GM10248 (cell line): ENCODE measurements at regions not wholly inside any gene's neighbourhood (a gene's known extent, or its start where the extent isn't known, plus 50 kb on each side); places are given as distances from the start of the nearest gene placed in this dataset.

ENCODE experiments used
- CTCF ChIA-PET: fragments of 300-600 bp; sonication (Branson Sonifier 250); formaldehyde crosslinking; extraction: SDS; loops from one replicate; lab custom pipeline; 2021; ENCODE audit warnings: antibody characterized with exemption; lab: Yijun Ruan, JAX
- POLR2A ChIA-PET: fragments of 350-650 bp; sonication (Branson Sonifier 250); formaldehyde crosslinking; extraction: SDS; loops from one replicate; lab custom pipeline; 2020; ENCODE audit warnings: antibody characterized with exemption; lab: Yijun Ruan, JAX
- DNase-seq: peaks from one replicate; pipeline ENCODE4 v3.0.0; 2012; ENCODE audit errors: extremely low spot score
- TF ChIP-seq, protein P1 (sequence below): IDR thresholded peaks from 2 replicates; pipeline ENCODE4 v1.5.1; 2012; ENCODE audit warnings: mild to moderate bottlenecking, low read depth; ENCODE audit errors: extremely low read depth, missing control alignments, control extremely low read depth

DNA sequence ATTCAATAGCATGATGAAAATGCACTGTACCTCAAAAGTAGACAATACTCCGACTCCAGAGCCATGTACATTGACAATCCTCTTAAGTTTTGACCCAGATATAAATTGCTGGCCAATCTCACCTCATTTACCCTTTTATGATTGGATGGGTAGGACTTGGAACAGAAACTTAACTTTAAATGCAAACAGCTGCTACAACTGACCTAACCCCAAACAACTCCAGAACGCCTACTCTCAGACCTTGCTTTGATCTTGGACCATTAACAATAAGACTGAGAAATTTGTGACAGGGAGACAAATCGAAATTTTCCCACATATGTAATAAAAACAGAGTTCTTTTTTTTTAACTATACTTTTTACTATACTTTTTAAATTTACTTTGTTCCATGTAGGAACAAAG lies 200.5 kb upstream of the MCHR2 start:
- POLR2A ChIA-PET, result no interaction called here
- CTCF ChIA-PET, result no interaction called here

DNA sequence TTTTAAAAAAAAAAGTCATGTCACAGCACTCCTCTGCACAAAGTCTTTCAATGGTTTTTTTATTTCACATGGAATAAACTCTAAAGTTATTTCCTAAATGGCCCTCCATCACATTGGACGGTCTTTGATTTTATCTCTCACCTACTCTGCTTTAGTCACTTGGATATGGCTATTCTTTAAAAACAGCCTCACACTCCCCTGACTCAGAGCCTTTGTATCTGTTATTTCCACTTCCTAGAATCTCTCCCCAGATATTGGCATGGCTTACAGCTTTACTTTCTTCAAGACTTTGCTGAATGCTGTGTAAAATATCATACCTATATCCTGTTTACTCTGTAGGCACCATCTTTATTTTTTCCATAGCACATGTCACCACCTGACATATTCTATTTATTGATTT lies 194.7 kb upstream of the MCHR2 start:
- ChIA-PET POLR2A (no interaction called here), CTCF (no interaction called here)
- TF ChIP-seq, protein P1, sequence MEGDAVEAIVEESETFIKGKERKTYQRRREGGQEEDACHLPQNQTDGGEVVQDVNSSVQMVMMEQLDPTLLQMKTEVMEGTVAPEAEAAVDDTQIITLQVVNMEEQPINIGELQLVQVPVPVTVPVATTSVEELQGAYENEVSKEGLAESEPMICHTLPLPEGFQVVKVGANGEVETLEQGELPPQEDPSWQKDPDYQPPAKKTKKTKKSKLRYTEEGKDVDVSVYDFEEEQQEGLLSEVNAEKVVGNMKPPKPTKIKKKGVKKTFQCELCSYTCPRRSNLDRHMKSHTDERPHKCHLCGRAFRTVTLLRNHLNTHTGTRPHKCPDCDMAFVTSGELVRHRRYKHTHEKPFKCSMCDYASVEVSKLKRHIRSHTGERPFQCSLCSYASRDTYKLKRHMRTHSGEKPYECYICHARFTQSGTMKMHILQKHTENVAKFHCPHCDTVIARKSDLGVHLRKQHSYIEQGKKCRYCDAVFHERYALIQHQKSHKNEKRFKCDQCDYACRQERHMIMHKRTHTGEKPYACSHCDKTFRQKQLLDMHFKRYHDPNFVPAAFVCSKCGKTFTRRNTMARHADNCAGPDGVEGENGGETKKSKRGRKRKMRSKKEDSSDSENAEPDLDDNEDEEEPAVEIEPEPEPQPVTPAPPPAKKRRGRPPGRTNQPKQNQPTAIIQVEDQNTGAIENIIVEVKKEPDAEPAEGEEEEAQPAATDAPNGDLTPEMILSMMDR, result no peak
- no peak for DNase-seq

More for the DNA sequence above, 200.5 kb upstream of the MCHR2 start:
- no peak for DNase-seq
- TF ChIP-seq, protein P1, result no peak

DNA sequence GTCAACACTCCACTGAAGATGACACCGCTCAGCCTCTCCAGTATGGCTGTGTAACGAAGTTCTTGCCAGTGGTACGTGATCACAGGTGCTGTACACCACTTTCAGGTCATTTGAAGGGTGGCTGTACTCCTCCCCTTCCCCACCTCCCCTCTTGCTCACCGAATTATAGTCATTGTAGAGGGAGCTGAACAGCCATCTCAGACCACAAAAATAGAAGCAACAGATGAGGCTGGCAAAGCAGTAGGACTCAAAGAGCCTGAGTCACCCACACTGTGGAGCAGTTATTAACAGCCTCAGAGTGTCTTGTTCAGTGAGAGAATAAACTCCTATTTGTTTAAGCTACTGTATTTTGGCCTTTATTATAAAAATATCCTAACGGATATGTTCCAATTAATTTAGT lies 192.5 kb upstream of the MCHR2 start:
- DNase-seq, result no peak
- CTCF ChIA-PET, result interaction anchor here (1.6 kb wide), 1 partner anchor 70 kb away, joined by 4 read pairs; no protein-coding TSS in a partner anchor
- TF ChIP-seq, protein P1, result no peak
- POLR2A ChIA-PET, result no interaction called here

DNA sequence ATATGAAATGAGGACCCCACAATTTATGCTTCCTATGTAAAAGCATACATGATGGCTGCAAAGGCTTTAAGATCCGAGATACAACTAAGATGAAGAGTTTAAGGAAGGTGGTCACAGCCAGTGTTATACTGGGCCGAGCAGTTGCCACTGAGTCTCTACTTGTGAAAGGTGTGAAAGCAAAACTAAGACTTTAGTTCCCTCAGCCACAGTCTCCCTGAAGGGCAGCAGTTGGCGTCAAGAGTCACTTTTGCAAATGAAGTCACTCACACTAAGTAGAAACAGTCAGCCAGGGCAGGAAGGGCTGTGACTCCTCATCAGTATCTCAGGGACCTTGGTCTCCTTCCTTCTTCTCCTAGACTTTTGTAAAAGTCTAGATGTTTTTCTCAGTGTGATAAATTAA lies 191.6 kb upstream of the MCHR2 start:
- POLR2A ChIA-PET, result no interaction called here
- CTCF ChIA-PET, result no interaction called here
- no peak for DNase-seq
- TF ChIP-seq, protein P1, result no peak

DNA sequence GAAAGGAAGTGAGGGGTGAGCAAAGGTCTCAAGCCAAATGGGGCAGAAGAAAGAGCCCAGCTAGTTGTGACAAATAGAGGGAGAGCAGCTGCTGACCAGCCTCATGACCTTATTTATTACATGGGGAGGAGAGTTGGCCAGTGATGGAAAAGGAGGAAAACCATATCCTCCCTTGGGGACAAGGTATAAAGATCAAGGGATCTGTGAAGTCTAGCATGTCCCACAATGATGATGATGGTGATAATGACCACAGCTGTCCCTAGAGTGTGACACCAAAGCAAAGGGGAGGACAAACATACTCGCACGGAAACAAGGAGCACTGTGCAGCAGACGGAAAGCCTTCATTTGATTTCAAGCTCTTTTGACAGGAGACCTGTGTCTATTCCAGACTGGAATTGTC lies 190.4 kb upstream of the MCHR2 start:
- POLR2A ChIA-PET, result no interaction called here
- CTCF ChIA-PET, result no interaction called here
- TF ChIP-seq, protein P1, result no peak
- DNase-seq, result no peak

DNA sequence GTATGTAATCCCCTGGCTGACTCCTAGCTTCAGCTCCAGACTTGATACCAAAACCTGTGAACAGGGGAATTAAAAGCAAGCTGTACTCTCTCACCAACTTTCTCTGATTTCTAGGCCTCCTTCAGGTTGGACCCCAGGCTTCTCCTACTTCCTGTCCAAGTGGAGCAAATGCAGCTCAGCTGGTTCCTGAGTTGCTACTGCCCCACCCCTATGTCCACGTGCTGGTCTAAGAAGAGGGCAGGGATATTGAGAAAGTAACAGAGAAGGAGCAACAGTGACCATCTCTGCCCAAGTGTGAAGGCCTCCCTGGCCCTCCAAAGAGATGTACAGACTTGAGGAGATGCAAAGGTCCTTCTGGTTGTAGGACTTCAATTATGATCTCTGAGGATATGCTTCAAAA lies 188.3 kb upstream of the MCHR2 start:
- TF ChIP-seq, protein P1, result no peak
- ChIA-PET POLR2A (no interaction called here), CTCF (no interaction called here)
- DNase-seq, result no peak

DNA sequence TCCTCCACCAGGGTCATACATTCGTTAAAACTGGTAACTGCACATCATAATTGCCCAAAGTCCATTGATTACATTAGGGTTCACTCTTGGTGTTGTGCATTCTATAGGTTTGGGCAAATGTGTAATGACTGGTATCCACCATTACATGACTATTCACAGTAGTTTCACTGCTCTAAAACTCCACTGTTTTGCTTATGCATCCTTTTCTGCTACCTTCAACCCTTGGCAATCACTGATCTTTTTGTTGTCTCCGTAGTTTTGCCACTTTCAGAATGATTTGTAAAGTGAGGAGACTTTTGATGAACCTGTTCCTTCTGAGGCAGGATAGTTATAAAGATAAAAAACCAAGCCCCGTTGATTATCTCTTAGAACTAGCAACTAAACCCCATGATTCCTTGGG lies 187.3 kb upstream of the MCHR2 start:
- POLR2A ChIA-PET, result no interaction called here
- CTCF ChIA-PET, result no interaction called here
- TF ChIP-seq, protein P1, result no peak
- no peak for DNase-seq
